ENCODE measurements at regions not wholly inside any gene's neighbourhood (a gene's known extent, or its start where the extent isn't known, plus 50 kb on each side); places are given as distances from the start of the nearest gene placed in this dataset.

GRCh38 chr11:112793416-112793815 lies 167.8 kb upstream of the NCAM1 start:
- H3K36me3 ChIP-seq (ENCODE audit: control insufficient read depth, insufficient read depth, low read length): no peaks in the 10 kb centered on the region
- H3K4me3 ChIP-seq (ENCODE audit: insufficient read depth, low read depth, low read length, poor library complexity, severe bottlenecking): no peak overlapping the region
- no peaks in the 10 kb centered on the region for H3K4me1 ChIP-seq (ENCODE audit: control insufficient read depth, insufficient read depth, low read length, poor library complexity, severe bottlenecking)
- H3K27me3 ChIP-seq (replicated peaks; ENCODE audit: control insufficient read depth, insufficient read depth, low read length, poor library complexity, severe bottlenecking): no peaks in the 10 kb centered on the region
- DNase-seq: no peak
- H3K9me3 ChIP-seq (ENCODE audit: control insufficient read depth, low read length): no peaks in the 10 kb centered on the region
- H3K27ac ChIP-seq (ENCODE audit: insufficient read depth, low read length, poor library complexity, severe bottlenecking): no peak overlapping the region

DNA sequence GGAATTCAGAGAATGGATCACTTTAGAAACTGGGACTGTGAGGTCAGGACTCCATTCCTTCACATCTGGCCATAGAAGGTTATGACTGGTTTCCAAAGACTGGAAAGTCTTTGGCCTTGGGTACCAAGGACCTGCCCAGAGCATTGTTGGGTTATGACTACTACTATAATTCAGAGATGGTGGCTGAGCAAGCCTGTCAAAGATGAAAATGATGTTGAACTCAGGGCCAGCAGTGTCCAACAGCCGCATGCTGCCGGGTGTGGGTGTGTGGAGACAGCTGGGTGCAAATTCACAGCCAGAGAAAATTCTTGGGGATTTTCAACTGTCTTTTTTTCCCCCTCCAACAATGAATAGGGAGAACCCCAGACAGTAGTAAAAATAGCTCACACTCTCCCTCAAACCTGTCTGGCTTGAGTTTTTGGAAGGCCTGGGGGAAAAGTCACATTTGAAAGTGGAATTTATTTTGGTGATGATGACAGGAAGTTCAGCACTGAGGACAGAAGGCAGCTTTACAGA lies 166.8 kb upstream of the NCAM1 start:
- DNase-seq: no peak
- H3K4me3 ChIP-seq (ENCODE audit: insufficient read depth, low read depth, low read length, poor library complexity, severe bottlenecking): no peak overlapping the region
- H3K36me3 ChIP-seq (ENCODE audit: control insufficient read depth, insufficient read depth, low read length): no peaks in the 10 kb centered on the region
- no peaks in the 10 kb centered on the region for H3K9me3 ChIP-seq (ENCODE audit: control insufficient read depth, low read length)
- no peaks in the 10 kb centered on the region for H3K27me3 ChIP-seq (replicated peaks; ENCODE audit: control insufficient read depth, insufficient read depth, low read length, poor library complexity, severe bottlenecking)
- H3K27ac ChIP-seq (ENCODE audit: insufficient read depth, low read length, poor library complexity, severe bottlenecking): no peak overlapping the region
- no peaks in the 10 kb centered on the region for H3K4me1 ChIP-seq (ENCODE audit: control insufficient read depth, insufficient read depth, low read length, poor library complexity, severe bottlenecking)

- Histone ChIP-seq H3K27me3 (replicated peaks; ENCODE audit: control insufficient read depth, insufficient read depth, low read length, poor library complexity, severe bottlenecking) (no peaks in the 10 kb centered on the region), H3K9me3 (ENCODE audit: control insufficient read depth, low read length) (no peaks in the 10 kb centered on the region), H3K27ac (ENCODE audit: insufficient read depth, low read length, poor library complexity, severe bottlenecking) (no peak overlapping the region), H3K4me1 (ENCODE audit: control insufficient read depth, insufficient read depth, low read length, poor library complexity, severe bottlenecking) (no peaks in the 10 kb centered on the region), H3K36me3 (ENCODE audit: control insufficient read depth, insufficient read depth, low read length) (no peaks in the 10 kb centered on the region), H3K4me3 (ENCODE audit: insufficient read depth, low read depth, low read length, poor library complexity, severe bottlenecking) (no peak overlapping the region)
- DNase-seq: peak in 1 of 3 donors; percentile 7
Measured at GRCh38 chr11:112795142-112795815, 165.9 kb upstream of the NCAM1 start.

- H3K4me3 ChIP-seq (ENCODE audit: insufficient read depth, low read depth, low read length, poor library complexity, severe bottlenecking): no peak overlapping the region
- H3K27ac ChIP-seq (ENCODE audit: insufficient read depth, low read length, poor library complexity, severe bottlenecking): no peak overlapping the region
- no peaks in the 10 kb centered on the region for H3K36me3 ChIP-seq (ENCODE audit: control insufficient read depth, insufficient read depth, low read length)
- no peaks in the 10 kb centered on the region for H3K4me1 ChIP-seq (ENCODE audit: control insufficient read depth, insufficient read depth, low read length, poor library complexity, severe bottlenecking)
- no peaks in the 10 kb centered on the region for H3K9me3 ChIP-seq (ENCODE audit: control insufficient read depth, low read length)
- DNase-seq: no peak
- no peaks in the 10 kb centered on the region for H3K27me3 ChIP-seq (replicated peaks; ENCODE audit: control insufficient read depth, insufficient read depth, low read length, poor library complexity, severe bottlenecking)
Measured at GRCh38 chr11:112795911-112796649, 165.1 kb upstream of the NCAM1 start.

DNA sequence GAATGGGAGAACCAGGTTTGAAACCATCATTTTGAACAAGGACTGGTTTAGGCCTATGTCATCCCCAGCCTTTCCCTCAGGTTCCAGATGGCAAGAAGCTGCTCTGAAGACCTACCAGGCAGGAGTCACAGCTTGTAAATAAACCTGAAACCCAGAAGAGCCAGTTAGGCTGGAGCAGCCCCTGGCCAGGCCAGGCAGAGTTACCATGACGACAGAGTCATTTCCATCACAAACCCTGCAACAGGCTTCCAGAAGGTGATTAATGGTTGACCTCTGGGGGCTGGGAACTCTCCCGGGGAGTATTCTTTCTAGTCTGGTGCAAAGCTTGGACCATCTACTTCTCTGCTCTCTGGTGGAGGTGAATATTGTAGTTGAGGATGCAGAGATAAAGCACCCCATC lies 164.1 kb upstream of the NCAM1 start:
- Histone ChIP-seq H3K4me1 (ENCODE audit: control insufficient read depth, insufficient read depth, low read length, poor library complexity, severe bottlenecking) (no peaks in the 10 kb centered on the region), H3K9me3 (ENCODE audit: control insufficient read depth, low read length) (no peaks in the 10 kb centered on the region), H3K36me3 (ENCODE audit: control insufficient read depth, insufficient read depth, low read length) (no peaks in the 10 kb centered on the region), H3K4me3 (ENCODE audit: insufficient read depth, low read depth, low read length, poor library complexity, severe bottlenecking) (no peak overlapping the region), H3K27me3 (replicated peaks; ENCODE audit: control insufficient read depth, insufficient read depth, low read length, poor library complexity, severe bottlenecking) (no peaks in the 10 kb centered on the region), H3K27ac (ENCODE audit: insufficient read depth, low read length, poor library complexity, severe bottlenecking) (no peak overlapping the region)
- no peak for DNase-seq

- no peaks in the 10 kb centered on the region for H3K36me3 ChIP-seq (ENCODE audit: control insufficient read depth, insufficient read depth, low read length)
- no peaks in the 10 kb centered on the region for H3K27me3 ChIP-seq (replicated peaks; ENCODE audit: control insufficient read depth, insufficient read depth, low read length, poor library complexity, severe bottlenecking)
- DNase-seq: no peak
- H3K4me3 ChIP-seq (ENCODE audit: insufficient read depth, low read depth, low read length, poor library complexity, severe bottlenecking): no peak overlapping the region
- H3K9me3 ChIP-seq (ENCODE audit: control insufficient read depth, low read length): no peaks in the 10 kb centered on the region
- H3K4me1 ChIP-seq (ENCODE audit: control insufficient read depth, insufficient read depth, low read length, poor library complexity, severe bottlenecking): no peaks in the 10 kb centered on the region
- no peak overlapping the region for H3K27ac ChIP-seq (ENCODE audit: insufficient read depth, low read length, poor library complexity, severe bottlenecking)
Measured at GRCh38 chr11:112797648-112798293, 163.4 kb upstream of the NCAM1 start.

- no peak for DNase-seq
- Histone ChIP-seq H3K27me3 (replicated peaks; ENCODE audit: control insufficient read depth, insufficient read depth, low read length, poor library complexity, severe bottlenecking) (no peaks in the 10 kb centered on the region), H3K27ac (ENCODE audit: insufficient read depth, low read length, poor library complexity, severe bottlenecking) (no peak overlapping the region), H3K36me3 (ENCODE audit: control insufficient read depth, insufficient read depth, low read length) (no peaks in the 10 kb centered on the region), H3K4me3 (ENCODE audit: insufficient read depth, low read depth, low read length, poor library complexity, severe bottlenecking) (no peak overlapping the region), H3K4me1 (ENCODE audit: control insufficient read depth, insufficient read depth, low read length, poor library complexity, severe bottlenecking) (no peaks in the 10 kb centered on the region), H3K9me3 (ENCODE audit: control insufficient read depth, low read length) (no peaks in the 10 kb centered on the region)
Measured at GRCh38 chr11:112801025-112801816, 160.0 kb upstream of the NCAM1 start.

DNA sequence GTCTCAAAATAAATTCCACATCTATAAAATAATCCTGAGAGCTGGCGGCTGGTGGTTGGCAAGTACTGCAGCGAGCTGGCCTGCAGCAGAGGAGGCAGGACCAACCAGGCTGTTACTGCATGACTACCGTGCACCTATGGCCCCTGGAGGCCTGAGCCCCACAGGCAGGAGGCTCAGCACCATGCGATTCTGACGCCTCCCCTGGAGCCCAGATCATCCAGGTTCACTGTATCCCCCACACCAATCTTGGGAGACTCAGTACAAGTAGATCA lies 159.5 kb upstream of the NCAM1 start:
- no peak overlapping the region for H3K27ac ChIP-seq (ENCODE audit: insufficient read depth, low read length, poor library complexity, severe bottlenecking)
- DNase-seq: no peak
- H3K4me3 ChIP-seq (ENCODE audit: insufficient read depth, low read depth, low read length, poor library complexity, severe bottlenecking): no peak overlapping the region
- no peaks in the 10 kb centered on the region for H3K4me1 ChIP-seq (ENCODE audit: control insufficient read depth, insufficient read depth, low read length, poor library complexity, severe bottlenecking)
- H3K9me3 ChIP-seq (ENCODE audit: control insufficient read depth, low read length): no peaks in the 10 kb centered on the region
- no peaks in the 10 kb centered on the region for H3K36me3 ChIP-seq (ENCODE audit: control insufficient read depth, insufficient read depth, low read length)
- no peaks in the 10 kb centered on the region for H3K27me3 ChIP-seq (replicated peaks; ENCODE audit: control insufficient read depth, insufficient read depth, low read length, poor library complexity, severe bottlenecking)

DNA sequence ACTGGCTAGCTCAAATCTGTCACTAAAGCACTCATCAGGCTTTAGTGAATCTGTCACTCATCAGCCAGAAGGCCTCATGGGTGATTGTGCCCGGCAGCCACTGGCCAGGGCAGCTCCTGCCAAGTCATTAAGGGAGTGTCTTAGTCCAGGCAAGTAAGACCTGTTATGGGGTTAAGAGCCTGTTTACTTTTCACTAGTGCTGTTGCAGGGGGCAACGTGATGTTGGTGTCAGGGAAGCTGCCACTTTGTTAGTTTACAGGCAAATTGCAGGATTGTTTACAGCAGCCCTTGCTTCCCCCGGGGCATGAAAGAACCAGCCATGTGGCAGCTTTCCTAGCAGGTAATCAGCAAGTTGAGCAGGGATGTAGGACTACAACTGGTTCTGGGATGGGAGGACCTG lies 155.6 kb upstream of the NCAM1 start:
- no peaks in the 10 kb centered on the region for H3K9me3 ChIP-seq (ENCODE audit: control insufficient read depth, low read length)
- H3K27me3 ChIP-seq (replicated peaks; ENCODE audit: control insufficient read depth, insufficient read depth, low read length, poor library complexity, severe bottlenecking): no peaks in the 10 kb centered on the region
- H3K27ac ChIP-seq (ENCODE audit: insufficient read depth, low read length, poor library complexity, severe bottlenecking): no peak overlapping the region
- no peaks in the 10 kb centered on the region for H3K36me3 ChIP-seq (ENCODE audit: control insufficient read depth, insufficient read depth, low read length)
- no peaks in the 10 kb centered on the region for H3K4me1 ChIP-seq (ENCODE audit: control insufficient read depth, insufficient read depth, low read length, poor library complexity, severe bottlenecking)
- no peak for DNase-seq
- H3K4me3 ChIP-seq (ENCODE audit: insufficient read depth, low read depth, low read length, poor library complexity, severe bottlenecking): no peak overlapping the region

Measured in effector memory CD4-positive, alpha-beta T cell (primary cell).